UCSD-AML1 (cell line): ENCODE measurements at regions not wholly inside any gene's neighbourhood (a gene's known extent, or its start where the extent isn't known, plus 50 kb on each side); places are given as distances from the start of the nearest gene placed in this dataset.

Source experiments
- DNase-seq: peaks from one replicate; lab custom pipeline; 2025; ENCODE audit not compliant: unreplicated experiment; lab: John Stamatoyannopoulos, UW

GRCh38 chr1:239436286-239436685, 49.9 kb downstream of the CHRM3 start:
- no peak for DNase-seq

GRCh38 chr1:239437822-239438221, 51.5 kb downstream of the CHRM3 start:
- no peak for DNase-seq

- DNase-seq, result no peak
Observed at GRCh38 chr1:239438891-239439290, 52.5 kb downstream of the CHRM3 start.

GRCh38 chr1:239443361-239443760, 57.0 kb downstream of the CHRM3 start:
- DNase-seq, result no peak

- DNase-seq, result no peak
Observed at GRCh38 chr1:239446611-239447010, 60.2 kb downstream of the CHRM3 start.

GRCh38 chr1:239448911-239449310, 62.5 kb downstream of the CHRM3 start:
- DNase-seq, result no peak

- DNase-seq, result no peak
Observed at GRCh38 chr1:239455743-239456142, 69.4 kb downstream of the CHRM3 start.

- no peak for DNase-seq
Observed at GRCh38 chr1:239456788-239457187, 70.4 kb downstream of the CHRM3 start.

- DNase-seq, result no peak
Observed at GRCh38 chr1:239457491-239458143, 71.2 kb downstream of the CHRM3 start.

GRCh38 chr1:239458144-239458500, 71.8 kb downstream of the CHRM3 start:
- DNase-seq, result peak; percentile 28

GRCh38 chr1:239467730-239468129, 81.4 kb downstream of the CHRM3 start:
- no peak for DNase-seq

- no peak for DNase-seq
Observed at GRCh38 chr1:239478069-239478468, 91.7 kb downstream of the CHRM3 start.

- no peak for DNase-seq
Observed at GRCh38 chr1:239483391-239483790, 97.0 kb downstream of the CHRM3 start.

GRCh38 chr1:239493811-239494414, 107.5 kb downstream of the CHRM3 start:
- no peak for DNase-seq

GRCh38 chr1:239505094-239505493, 118.7 kb downstream of the CHRM3 start:
- no peak for DNase-seq

GRCh38 chr1:239507826-239508225, 121.5 kb downstream of the CHRM3 start:
- no peak for DNase-seq

- no peak for DNase-seq
Observed at GRCh38 chr1:239511875-239512274, 125.5 kb downstream of the CHRM3 start.

- no peak for DNase-seq
Observed at GRCh38 chr1:239516579-239516978, 130.2 kb downstream of the CHRM3 start.

- DNase-seq, result no peak
Observed at GRCh38 chr1:239526391-239526790, 140.0 kb downstream of the CHRM3 start.

GRCh38 chr1:239527051-239527693, 140.8 kb downstream of the CHRM3 start:
- DNase-seq, result no peak

- no peak for DNase-seq
Observed at GRCh38 chr1:239536165-239536849, 149.9 kb downstream of the CHRM3 start.

- DNase-seq, result no peak
Observed at GRCh38 chr1:239537795-239538194, 151.4 kb downstream of the CHRM3 start.
